Endodermal cell (in vitro differentiated cells): ENCODE measurements at regions not wholly inside any gene's neighbourhood (a gene's known extent, or its start where the extent isn't known, plus 50 kb on each side); places are given as distances from the start of the nearest gene placed in this dataset.

Experiments
- DNase-seq: peaks from one replicate; pipeline ENCODE4 v3.0.0-alpha.2; 2017
- H3K27ac ChIP-seq: 2 replicates; pipeline ENCODE4 v1.5.1; 2013; ENCODE audit warnings: mild to moderate bottlenecking, low read depth, low read length, moderate library complexity
- H3K27me3 ChIP-seq: 2 replicates; pipeline ENCODE4 v1.6.1; 2013; ENCODE audit warnings: mild to moderate bottlenecking, low read length, moderate library complexity; ENCODE audit not compliant: insufficient read depth, control insufficient read depth, poor library complexity, severe bottlenecking
- H3K36me3 ChIP-seq: 2 replicates; pipeline ENCODE4 v1.7.0; 2013; ENCODE audit warnings: mild to moderate bottlenecking, low read length, moderate library complexity; ENCODE audit not compliant: control insufficient read depth, insufficient read depth
- H3K4me1 ChIP-seq: one replicate; pipeline ENCODE4 v1.7.0; 2013; ENCODE audit warnings: low read length; ENCODE audit not compliant: control insufficient read depth, insufficient read depth
- H3K4me3 ChIP-seq: 2 replicates; pipeline ENCODE4 v1.5.1; 2013; ENCODE audit warnings: mild to moderate bottlenecking, low read length, moderate library complexity
- H3K9ac ChIP-seq: 2 replicates; pipeline ENCODE4 v1.6.1; 2013; ENCODE audit warnings: mild to moderate bottlenecking, low read length, moderate library complexity; ENCODE audit not compliant: poor library complexity, severe bottlenecking; ENCODE audit errors: extremely low read depth
- H3K9me3 ChIP-seq: 2 replicates; pipeline ENCODE4 v1.6.1; 2013; ENCODE audit warnings: mild to moderate bottlenecking, low read length, moderate library complexity; ENCODE audit not compliant: control insufficient read depth
- H3K27ac Mint-ChIP-seq: 2 replicates; pipeline ENCODE4 v1.8.0; 2020; ENCODE audit warnings: mixed read lengths
- H3K27me3 Mint-ChIP-seq: 2 replicates; pipeline ENCODE4 v1.8.0; 2021; ENCODE audit warnings: mild to moderate bottlenecking, mixed read lengths; ENCODE audit not compliant: insufficient read depth
- H3K36me3 Mint-ChIP-seq: 2 replicates; pipeline ENCODE4 v1.8.0; 2020; ENCODE audit warnings: low read depth, mixed read lengths
- H3K4me1 Mint-ChIP-seq: 2 replicates; pipeline ENCODE4 v1.8.0; 2020; ENCODE audit warnings: mixed read lengths
- H3K4me3 Mint-ChIP-seq: 2 replicates; pipeline ENCODE4 v1.8.0; 2020; ENCODE audit warnings: mild to moderate bottlenecking, moderate library complexity, mixed read lengths
- H3K9me3 Mint-ChIP-seq: 2 replicates; pipeline ENCODE4 v1.8.0; 2020; ENCODE audit warnings: mild to moderate bottlenecking, mixed read lengths
- WGBS, 2 experiments: methylation state at CpG; one replicate each; pipeline versions ENCODE4 v1.1.5 to v1.1.7; 2013; ENCODE audit warnings: missing lambda C conversion rate in 2 of 2, mixed read lengths in 1 of 2; ENCODE audit not compliant: insufficient coverage in 1 of 2, insufficient read length in 1 of 2; 5-methylcytosine and 5-hydroxymethylcytosine counted together
- TF ChIP-seq, protein P1 (sequence below): fragments of 200-600 bp; sonication (generic); conservative IDR thresholded peaks from 2 replicates; pipeline ENCODE4 v1.5.0; 2021; ENCODE audit warnings: antibody characterized with exemption, mild to moderate bottlenecking

DNA sequence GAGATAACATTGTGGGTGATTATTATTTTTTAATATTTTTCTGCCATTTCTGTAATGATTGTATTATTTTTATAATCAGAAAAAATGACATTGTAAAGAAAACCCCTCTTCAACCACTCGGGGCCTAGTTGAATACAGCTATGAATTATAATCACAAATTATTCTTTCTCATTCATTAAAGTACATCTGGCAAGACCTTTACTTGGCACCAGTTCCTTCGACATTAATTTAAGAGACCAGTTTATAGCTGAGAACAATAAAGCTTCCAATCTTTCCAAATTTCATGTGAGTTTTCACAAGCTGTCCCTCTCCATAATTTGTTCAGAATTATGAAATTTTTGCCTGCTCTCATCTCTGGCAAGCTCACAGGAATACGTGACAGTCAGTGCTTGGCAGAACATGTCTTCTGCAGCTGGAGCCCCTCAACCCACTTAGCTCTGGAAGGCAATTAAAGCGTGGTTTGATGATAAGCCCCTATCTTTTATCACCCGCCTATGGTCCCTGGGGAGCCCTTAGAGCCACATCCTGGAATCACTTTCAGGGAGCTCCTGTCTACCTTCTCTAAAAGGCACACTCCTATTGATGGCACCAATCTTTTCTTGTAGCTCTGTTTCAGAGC, 201.8 kb upstream of the PRNP start:
- Mint-ChIP-seq H3K36me3 (no peaks in the 10 kb centered on the region), H3K4me3 (no peak overlapping the region), H3K9me3 (no peaks in the 10 kb centered on the region), H3K4me1 (peaks cover 23% of the 10 kb centered on the region), H3K27me3 (no peaks in the 10 kb centered on the region), H3K27ac (no peak overlapping the region)
- Histone ChIP-seq H3K9me3 (no peaks in the 10 kb centered on the region), H3K27ac (no peak overlapping the region), H3K9ac (no peak overlapping the region), H3K4me1 (no peaks in the 10 kb centered on the region), H3K36me3 (no peaks in the 10 kb centered on the region), H3K4me3 (no peak overlapping the region), H3K27me3 (no peaks in the 10 kb centered on the region)
- TF ChIP-seq, protein P1, sequence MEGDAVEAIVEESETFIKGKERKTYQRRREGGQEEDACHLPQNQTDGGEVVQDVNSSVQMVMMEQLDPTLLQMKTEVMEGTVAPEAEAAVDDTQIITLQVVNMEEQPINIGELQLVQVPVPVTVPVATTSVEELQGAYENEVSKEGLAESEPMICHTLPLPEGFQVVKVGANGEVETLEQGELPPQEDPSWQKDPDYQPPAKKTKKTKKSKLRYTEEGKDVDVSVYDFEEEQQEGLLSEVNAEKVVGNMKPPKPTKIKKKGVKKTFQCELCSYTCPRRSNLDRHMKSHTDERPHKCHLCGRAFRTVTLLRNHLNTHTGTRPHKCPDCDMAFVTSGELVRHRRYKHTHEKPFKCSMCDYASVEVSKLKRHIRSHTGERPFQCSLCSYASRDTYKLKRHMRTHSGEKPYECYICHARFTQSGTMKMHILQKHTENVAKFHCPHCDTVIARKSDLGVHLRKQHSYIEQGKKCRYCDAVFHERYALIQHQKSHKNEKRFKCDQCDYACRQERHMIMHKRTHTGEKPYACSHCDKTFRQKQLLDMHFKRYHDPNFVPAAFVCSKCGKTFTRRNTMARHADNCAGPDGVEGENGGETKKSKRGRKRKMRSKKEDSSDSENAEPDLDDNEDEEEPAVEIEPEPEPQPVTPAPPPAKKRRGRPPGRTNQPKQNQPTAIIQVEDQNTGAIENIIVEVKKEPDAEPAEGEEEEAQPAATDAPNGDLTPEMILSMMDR = no peak
- WGBS, 2 experiments = 87 to 93% methylated on average over 3 to 5 of the region's 5 CpGs
- no peak for DNase-seq

DNA sequence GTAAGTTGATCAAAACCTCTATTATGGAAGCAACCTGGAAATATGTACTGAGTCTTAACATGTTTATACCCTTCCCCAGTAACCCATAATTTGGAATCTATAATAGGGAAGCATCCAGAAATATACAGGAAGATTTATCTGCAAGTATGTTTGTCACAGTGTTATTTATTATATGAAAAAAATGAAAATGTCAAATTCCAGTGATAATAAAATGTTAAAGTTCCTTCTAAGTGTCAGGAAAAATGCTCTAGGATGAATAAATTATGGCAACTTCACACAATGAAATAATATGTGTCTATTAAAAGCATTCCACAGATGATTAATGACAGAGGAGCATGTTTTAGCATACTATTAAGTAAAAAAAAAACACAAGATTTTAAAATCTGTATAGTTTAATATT, 202.3 kb upstream of the PRNP start:
- Mint-ChIP-seq H3K4me1 (peaks cover 24% of the 10 kb centered on the region), H3K27me3 (no peaks in the 10 kb centered on the region), H3K4me3 (no peak overlapping the region), H3K36me3 (no peaks in the 10 kb centered on the region), H3K9me3 (no peaks in the 10 kb centered on the region), H3K27ac (no peak overlapping the region)
- Histone ChIP-seq H3K9me3 (no peaks in the 10 kb centered on the region), H3K4me1 (no peaks in the 10 kb centered on the region), H3K9ac (no peak overlapping the region), H3K27ac (no peak overlapping the region), H3K4me3 (no peak overlapping the region), H3K36me3 (no peaks in the 10 kb centered on the region), H3K27me3 (no peaks in the 10 kb centered on the region)
- TF ChIP-seq, protein P1 = no peak
- no peak for DNase-seq

DNA sequence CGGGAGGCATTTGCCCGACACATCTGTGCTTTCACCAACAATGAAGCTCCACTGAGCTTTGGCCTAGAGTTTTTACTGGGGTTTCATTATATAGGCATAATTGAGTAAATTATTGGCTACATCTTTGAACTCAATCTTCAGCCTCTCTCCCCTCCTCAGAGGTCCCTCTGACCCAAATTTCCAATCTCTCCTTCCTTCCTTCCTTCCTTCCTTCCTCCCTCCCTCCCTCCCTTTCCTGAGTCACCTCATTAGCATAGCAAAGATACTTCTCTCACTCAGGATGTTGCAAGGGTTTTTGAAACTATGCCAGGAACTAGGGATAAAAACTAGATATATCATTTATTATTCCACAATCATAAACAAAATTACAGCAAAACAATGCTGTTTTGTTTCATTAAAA, 202.8 kb upstream of the PRNP start:
- Histone ChIP-seq H3K9ac (no peak overlapping the region), H3K9me3 (peaks cover under 1% of the 10 kb centered on the region), H3K27me3 (no peaks in the 10 kb centered on the region), H3K27ac (no peak overlapping the region), H3K36me3 (no peaks in the 10 kb centered on the region), H3K4me1 (no peaks in the 10 kb centered on the region), H3K4me3 (no peak overlapping the region)
- peaks cover 24% of the 10 kb centered on the region for H3K4me1 Mint-ChIP-seq
- H3K27ac Mint-ChIP-seq = no peak overlapping the region
- no peaks in the 10 kb centered on the region for H3K27me3 Mint-ChIP-seq
- H3K36me3 Mint-ChIP-seq = no peaks in the 10 kb centered on the region
- no peak overlapping the region for H3K4me3 Mint-ChIP-seq
- no peak for DNase-seq
- TF ChIP-seq, protein P1 = no peak
- 69 to 82% methylated on average over 2 of the region's 2 CpGs for WGBS, 2 experiments
- H3K9me3 Mint-ChIP-seq = no peaks in the 10 kb centered on the region
